ENCODE measurements at regions not wholly inside any gene's neighbourhood (a gene's known extent, or its start where the extent isn't known, plus 50 kb on each side); places are given as distances from the start of the nearest gene placed in this dataset.

GRCh38 chr18:59963229-59963628 is 63.4 kb downstream of the PMAIP1 start:
- Histone ChIP-seq H3K79me2 (ENCODE audit: control insufficient read depth, insufficient read depth, low read length) (no peaks in the 10 kb centered on the region), H3K4me2 (ENCODE audit: extremely low read depth, insufficient read depth, low read length) (no peak overlapping the region), H3K4me3 (replicated peaks in 1 of 4; ENCODE audit: control extremely low read depth in 1 of 4, insufficient read depth in 1 of 4, low read depth in 3 of 4, low read length in 4 of 4) (no peak overlapping the region), H4K20me1 (ENCODE audit: control insufficient read depth, extremely low read depth, insufficient read depth, low read length) (no peaks in the 10 kb centered on the region), H2AFZ (ENCODE audit: low read length) (no peak overlapping the region), H3K9ac (ENCODE audit: insufficient read depth, low read length) (no peak overlapping the region), H3K27me3 (ENCODE audit: control insufficient read depth, insufficient read depth, low read length) (peaks cover 6% of the 10 kb centered on the region), H3K9me3 (ENCODE audit: control insufficient read depth, insufficient read depth, low read depth, low read length) (no peaks in the 10 kb centered on the region), H3K36me3 (ENCODE audit: control insufficient read depth, insufficient read depth, low read length) (no peaks in the 10 kb centered on the region), H3K27ac (ENCODE audit: insufficient read depth, low read length) (no peak overlapping the region), H3K4me1 (ENCODE audit: control insufficient read depth, extremely low read depth, insufficient read depth, low read length) (no peaks in the 10 kb centered on the region)
- no peak for DNase-seq (ENCODE audit: low read depth in 2 of 2)
- no peak for TF ChIP-seq EZH2 (IDR thresholded peaks at IDR 0.05; ENCODE audit: low read length, missing control alignments)
- TF ChIP-seq, protein P1, sequence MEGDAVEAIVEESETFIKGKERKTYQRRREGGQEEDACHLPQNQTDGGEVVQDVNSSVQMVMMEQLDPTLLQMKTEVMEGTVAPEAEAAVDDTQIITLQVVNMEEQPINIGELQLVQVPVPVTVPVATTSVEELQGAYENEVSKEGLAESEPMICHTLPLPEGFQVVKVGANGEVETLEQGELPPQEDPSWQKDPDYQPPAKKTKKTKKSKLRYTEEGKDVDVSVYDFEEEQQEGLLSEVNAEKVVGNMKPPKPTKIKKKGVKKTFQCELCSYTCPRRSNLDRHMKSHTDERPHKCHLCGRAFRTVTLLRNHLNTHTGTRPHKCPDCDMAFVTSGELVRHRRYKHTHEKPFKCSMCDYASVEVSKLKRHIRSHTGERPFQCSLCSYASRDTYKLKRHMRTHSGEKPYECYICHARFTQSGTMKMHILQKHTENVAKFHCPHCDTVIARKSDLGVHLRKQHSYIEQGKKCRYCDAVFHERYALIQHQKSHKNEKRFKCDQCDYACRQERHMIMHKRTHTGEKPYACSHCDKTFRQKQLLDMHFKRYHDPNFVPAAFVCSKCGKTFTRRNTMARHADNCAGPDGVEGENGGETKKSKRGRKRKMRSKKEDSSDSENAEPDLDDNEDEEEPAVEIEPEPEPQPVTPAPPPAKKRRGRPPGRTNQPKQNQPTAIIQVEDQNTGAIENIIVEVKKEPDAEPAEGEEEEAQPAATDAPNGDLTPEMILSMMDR (conservative IDR thresholded peaks at IDR 0.05 in 1 of 2, IDR thresholded peaks at IDR 0.05 in 1 of 2; ENCODE audit: low read depth in 1 of 2, low read length in 2 of 2): no peak

DNA sequence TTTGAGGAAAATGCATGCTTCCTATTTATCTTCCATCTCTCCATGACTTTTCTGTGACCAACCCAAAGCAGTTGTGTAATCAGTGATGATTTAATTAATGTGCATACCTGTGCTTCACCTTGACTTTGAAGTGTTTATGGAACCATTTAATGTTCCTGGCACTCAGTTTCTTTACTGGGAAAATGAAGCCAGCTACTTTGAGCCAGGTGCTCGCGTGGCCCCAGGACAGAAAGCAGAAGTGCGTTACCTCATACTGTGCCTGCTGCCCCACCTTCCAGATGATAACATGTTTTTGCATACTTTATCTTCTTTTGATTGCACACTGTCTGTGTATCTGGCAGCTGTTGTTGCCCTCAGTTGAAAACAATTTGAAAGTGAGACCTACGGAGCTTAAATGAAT is 61.3 kb downstream of the PMAIP1 start:
- Histone ChIP-seq H3K4me2 (ENCODE audit: extremely low read depth, insufficient read depth, low read length) (no peak overlapping the region), H3K4me3 (replicated peaks in 1 of 4; ENCODE audit: control extremely low read depth in 1 of 4, insufficient read depth in 1 of 4, low read depth in 3 of 4, low read length in 4 of 4) (no peak overlapping the region), H3K27ac (ENCODE audit: insufficient read depth, low read length) (no peak overlapping the region), H2AFZ (ENCODE audit: low read length) (no peak overlapping the region), H3K9me3 (ENCODE audit: control insufficient read depth, insufficient read depth, low read depth, low read length) (no peaks in the 10 kb centered on the region), H3K36me3 (ENCODE audit: control insufficient read depth, insufficient read depth, low read length) (no peaks in the 10 kb centered on the region), H3K27me3 (ENCODE audit: control insufficient read depth, insufficient read depth, low read length) (no peaks in the 10 kb centered on the region), H3K9ac (ENCODE audit: insufficient read depth, low read length) (no peak overlapping the region), H3K4me1 (ENCODE audit: control insufficient read depth, extremely low read depth, insufficient read depth, low read length) (peaks cover 2% of the 10 kb centered on the region), H3K79me2 (ENCODE audit: control insufficient read depth, insufficient read depth, low read length) (no peaks in the 10 kb centered on the region), H4K20me1 (ENCODE audit: control insufficient read depth, extremely low read depth, insufficient read depth, low read length) (no peaks in the 10 kb centered on the region)
- TF ChIP-seq, protein P1 (conservative IDR thresholded peaks at IDR 0.05 in 1 of 2, IDR thresholded peaks at IDR 0.05 in 1 of 2; ENCODE audit: low read depth in 1 of 2, low read length in 2 of 2): no peak
- no peak for TF ChIP-seq EZH2 (IDR thresholded peaks at IDR 0.05; ENCODE audit: low read length, missing control alignments)
- no peak for DNase-seq (ENCODE audit: low read depth in 2 of 2)

DNA sequence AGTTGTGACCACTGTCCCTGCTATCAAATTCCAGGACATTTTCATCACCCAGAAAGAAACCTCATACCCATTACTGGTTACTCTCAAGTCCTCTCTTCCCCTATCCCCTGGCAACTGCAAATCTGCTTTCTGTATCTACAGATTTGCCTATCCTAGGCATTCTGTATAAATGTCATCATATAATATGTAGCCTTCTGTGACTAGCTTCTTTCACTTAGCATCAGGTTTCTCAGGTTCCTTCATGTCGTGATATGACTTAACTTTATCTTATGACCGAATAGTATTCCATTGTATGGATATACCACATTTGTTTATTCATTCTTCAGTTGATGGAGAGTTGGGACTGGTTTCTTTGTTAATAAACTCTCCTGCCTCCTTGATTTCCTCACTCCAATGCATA is 60.5 kb downstream of the PMAIP1 start:
- Histone ChIP-seq H4K20me1 (ENCODE audit: control insufficient read depth, extremely low read depth, insufficient read depth, low read length) (no peaks in the 10 kb centered on the region), H3K9me3 (ENCODE audit: control insufficient read depth, insufficient read depth, low read depth, low read length) (no peaks in the 10 kb centered on the region), H2AFZ (ENCODE audit: low read length) (no peak overlapping the region), H3K27me3 (ENCODE audit: control insufficient read depth, insufficient read depth, low read length) (no peaks in the 10 kb centered on the region), H3K27ac (ENCODE audit: insufficient read depth, low read length) (no peak overlapping the region), H3K79me2 (ENCODE audit: control insufficient read depth, insufficient read depth, low read length) (no peaks in the 10 kb centered on the region), H3K4me1 (ENCODE audit: control insufficient read depth, extremely low read depth, insufficient read depth, low read length) (peaks cover 2% of the 10 kb centered on the region), H3K4me3 (replicated peaks in 1 of 4; ENCODE audit: control extremely low read depth in 1 of 4, insufficient read depth in 1 of 4, low read depth in 3 of 4, low read length in 4 of 4) (no peak overlapping the region), H3K9ac (ENCODE audit: insufficient read depth, low read length) (no peak overlapping the region), H3K4me2 (ENCODE audit: extremely low read depth, insufficient read depth, low read length) (no peak overlapping the region), H3K36me3 (ENCODE audit: control insufficient read depth, insufficient read depth, low read length) (no peaks in the 10 kb centered on the region)
- no peak for DNase-seq (ENCODE audit: low read depth in 2 of 2)
- TF ChIP-seq, protein P1 (conservative IDR thresholded peaks at IDR 0.05 in 1 of 2, IDR thresholded peaks at IDR 0.05 in 1 of 2; ENCODE audit: low read depth in 1 of 2, low read length in 2 of 2): no peak
- no peak for TF ChIP-seq EZH2 (IDR thresholded peaks at IDR 0.05; ENCODE audit: low read length, missing control alignments)
